Activated naive CD4-positive, alpha-beta T cell treated with anti-CD3 and anti-CD28 coated beads, Interleukin-2, amount 50 U/mL, for 72 hours (primary cell): ENCODE measurements at regions not wholly inside any gene's neighbourhood (a gene's known extent, or its start where the extent isn't known, plus 50 kb on each side); places are given as distances from the start of the nearest gene placed in this dataset.
"Not testable (repeated sequence)": the region's sequence is repeated elsewhere in the genome, so short reads cannot be mapped to it uniquely, and the experiment has no call there.

Experiments
- ATAC-seq, 2 donors: fragments of 150-1000 bp; cut with Tn5 transposase; 2 replicates each; pipeline ENCODE4 v1.10.0; 2021; ENCODE audit warnings: mild to moderate bottlenecking in 2 of 2, moderate library complexity in 2 of 2
- DNase-seq, 2 donors: peaks; one replicate each; pipeline ENCODE4 v3.0.0; 2021 to 2022; ENCODE audit warnings: low spot score in 2 of 2
- H3K27ac Mint-ChIP-seq, 2 donors: one replicate each; pipeline ENCODE4 v1.8.0; 2022; ENCODE audit warnings: mild to moderate bottlenecking in 2 of 2, mixed read lengths in 2 of 2
- H3K36me3 Mint-ChIP-seq, 2 donors: one replicate each; pipeline ENCODE4 v1.8.0; 2022; ENCODE audit warnings: mixed read lengths in 2 of 2
- H3K9me3 Mint-ChIP-seq, 2 donors: one replicate each; pipeline ENCODE4 v1.8.0; 2022; ENCODE audit warnings: mixed read lengths in 2 of 2

- ATAC-seq (peak in 1 of 2 donors; percentile 47), DNase-seq (no peak)
- H3K36me3 Mint-ChIP-seq: peaks cover 4 to 5% of the 10 kb centered on the region in 2 donors
- H3K27ac Mint-ChIP-seq: no peak overlapping the region
- H3K9me3 Mint-ChIP-seq: no peaks in the 10 kb centered on the region
Observed at GRCh38 chr10:30158325-30158960, 99.1 kb upstream of the JCAD start.

- ATAC-seq (no peak), DNase-seq (no peak)
- H3K9me3 Mint-ChIP-seq: no peaks in the 10 kb centered on the region
- H3K36me3 Mint-ChIP-seq: peaks cover 4 to 5% of the 10 kb centered on the region in 2 donors
- H3K27ac Mint-ChIP-seq: no peak overlapping the region
Observed at GRCh38 chr10:30155401-30155800, 96.0 kb upstream of the JCAD start.

GRCh38 chr10:30154561-30154960, 95.2 kb upstream of the JCAD start:
- Mint-ChIP-seq H3K9me3 (no peaks in the 10 kb centered on the region), H3K27ac (no peak overlapping the region), H3K36me3 (peaks cover 4 to 5% of the 10 kb centered on the region in 2 donors)
- ATAC-seq (no peak), DNase-seq (no peak)

GRCh38 chr10:30154126-30154525, 94.7 kb upstream of the JCAD start:
- Mint-ChIP-seq H3K27ac (no peak overlapping the region), H3K9me3 (no peaks in the 10 kb centered on the region), H3K36me3 (peaks cover 4 to 5% of the 10 kb centered on the region in 2 donors)
- ATAC-seq: no peak
- DNase-seq: no peak

- H3K27ac Mint-ChIP-seq: no peak overlapping the region
- no peak for ATAC-seq
- H3K9me3 Mint-ChIP-seq: no peaks in the 10 kb centered on the region
- H3K36me3 Mint-ChIP-seq: peaks cover 4 to 5% of the 10 kb centered on the region in 2 donors
- no peak for DNase-seq
Observed at GRCh38 chr10:30151581-30152389, 92.4 kb upstream of the JCAD start.

GRCh38 chr10:30141423-30141822, 82.0 kb upstream of the JCAD start:
- Mint-ChIP-seq H3K36me3 (no peaks in the 10 kb centered on the region), H3K9me3 (peaks cover 0 to 5% of the 10 kb centered on the region in 2 donors), H3K27ac (no peak overlapping the region)
- ATAC-seq (no peak), DNase-seq (no peak)

GRCh38 chr10:30134171-30134945, 75.0 kb upstream of the JCAD start:
- DNase-seq (no peak), ATAC-seq (no peak)
- Mint-ChIP-seq H3K27ac (no peak overlapping the region), H3K9me3 (no peaks in the 10 kb centered on the region), H3K36me3 (no peaks in the 10 kb centered on the region)

- no peaks in the 10 kb centered on the region for H3K9me3 Mint-ChIP-seq
- no peaks in the 10 kb centered on the region for H3K36me3 Mint-ChIP-seq
- ATAC-seq (no peak), DNase-seq (no peak)
- no peak overlapping the region for H3K27ac Mint-ChIP-seq
Observed at GRCh38 chr10:30133198-30133597, 73.8 kb upstream of the JCAD start.

- H3K36me3 Mint-ChIP-seq, DNase-seq, H3K9me3 Mint-ChIP-seq, H3K27ac Mint-ChIP-seq, ATAC-seq: not testable (repeated sequence)
Observed at GRCh38 chr10:30131369-30131768, 72.0 kb upstream of the JCAD start.

- ATAC-seq, H3K9me3 Mint-ChIP-seq, H3K36me3 Mint-ChIP-seq, H3K27ac Mint-ChIP-seq, DNase-seq: not testable (repeated sequence)
Observed at GRCh38 chr10:30129326-30129725, 69.9 kb upstream of the JCAD start.

- Mint-ChIP-seq H3K36me3 (no peaks in the 10 kb centered on the region), H3K27ac (no peak overlapping the region), H3K9me3 (no peaks in the 10 kb centered on the region)
- DNase-seq (no peak), ATAC-seq (no peak)
Observed at GRCh38 chr10:30127120-30127541, 67.7 kb upstream of the JCAD start.

- DNase-seq: no peak
- ATAC-seq: no peak
- no peaks in the 10 kb centered on the region for H3K36me3 Mint-ChIP-seq
- H3K9me3 Mint-ChIP-seq: peaks cover 0 to 5% of the 10 kb centered on the region in 2 donors
- H3K27ac Mint-ChIP-seq: no peak overlapping the region
Observed at GRCh38 chr10:30125496-30125895, 66.1 kb upstream of the JCAD start.

- Mint-ChIP-seq H3K36me3 (no peaks in the 10 kb centered on the region), H3K27ac (no peak overlapping the region), H3K9me3 (peaks cover 0 to 5% of the 10 kb centered on the region in 2 donors)
- ATAC-seq (no peak), DNase-seq (no peak)
Observed at GRCh38 chr10:30124704-30125103, 65.3 kb upstream of the JCAD start.

- DNase-seq: no peak
- no peak for ATAC-seq
- no peaks in the 10 kb centered on the region for H3K36me3 Mint-ChIP-seq
- no peak overlapping the region for H3K27ac Mint-ChIP-seq
- peaks cover 0 to 5% of the 10 kb centered on the region in 2 donors for H3K9me3 Mint-ChIP-seq
Observed at GRCh38 chr10:30121401-30121800, 62.0 kb upstream of the JCAD start.

- no peak for ATAC-seq
Observed at GRCh38 chr10:30118590-30118989, 59.2 kb upstream of the JCAD start.

GRCh38 chr10:30117812-30118501, 58.6 kb upstream of the JCAD start:
- Mint-ChIP-seq H3K9me3 (peaks cover 0 to 5% of the 10 kb centered on the region in 2 donors), H3K36me3 (no peaks in the 10 kb centered on the region), H3K27ac (no peak overlapping the region)
- ATAC-seq (no peak), DNase-seq (no peak)

More at GRCh38 chr10:30118590-30118989, 59.2 kb upstream of the JCAD start:
- Mint-ChIP-seq H3K36me3 (no peaks in the 10 kb centered on the region), H3K27ac (no peak overlapping the region), H3K9me3 (peaks cover 0 to 5% of the 10 kb centered on the region in 2 donors)
- no peak for DNase-seq
